GM12892 (cell line): ENCODE measurements at regions not wholly inside any gene's neighbourhood (a gene's known extent, or its start where the extent isn't known, plus 50 kb on each side); places are given as distances from the start of the nearest gene placed in this dataset.

Source experiments
- POLR2A ChIP-seq: IDR thresholded peaks from 2 replicates; pipeline ENCODE4 v1.6.1; 2011; ENCODE audit warnings: low read depth, low read length, control low read depth
- TAF1 ChIP-seq: IDR thresholded peaks from 2 replicates; pipeline ENCODE4 v1.6.1; 2011; ENCODE audit warnings: low read depth, mild to moderate bottlenecking, control low read depth, low read length, borderline replicate concordance

GRCh38 chr9:30964332-30964731 lies 1420.1 kb upstream of the ACO1 start:
- TF ChIP-seq TAF1 (no peak), POLR2A (no peak)
